ENCODE measurements at regions not wholly inside any gene's neighbourhood (a gene's known extent, or its start where the extent isn't known, plus 50 kb on each side); places are given as distances from the start of the nearest gene placed in this dataset.
"Not testable (repeated sequence)": the region's sequence is repeated elsewhere in the genome, so short reads cannot be mapped to it uniquely, and the experiment has no call there.

DNA sequence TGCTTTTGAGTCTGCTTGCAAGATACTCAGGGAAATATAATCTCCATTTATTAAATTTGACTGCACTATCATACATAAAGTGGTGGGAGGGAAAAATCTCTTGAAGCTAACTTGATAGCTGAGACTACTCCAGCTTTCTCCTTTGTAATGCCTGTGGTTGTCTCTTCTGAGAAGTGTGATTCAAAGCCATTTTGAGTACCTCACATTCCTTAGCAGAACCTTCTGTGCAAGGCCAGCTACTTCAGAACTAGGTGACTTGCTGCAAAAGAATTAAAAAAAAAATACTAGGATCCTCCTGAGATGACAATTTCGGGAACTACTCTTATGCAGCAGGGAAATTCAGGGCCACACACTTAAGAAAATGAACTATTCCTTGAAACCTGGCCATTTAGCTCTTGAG, 294.8 kb downstream of the MDFIC start:
- intact Hi-C loops (cut with DNase I), result no loop called here
- Histone ChIP-seq H3K9me3 (no peaks in the 10 kb centered on the region), H3K4me1 (no peaks in the 10 kb centered on the region), H3K27me3 (no peaks in the 10 kb centered on the region), H3K4me3 (no peak overlapping the region), H3K36me3 (no peaks in the 10 kb centered on the region), H3K27ac (no peak overlapping the region)
- no peak for DNase-seq
- WGBS, 2 donors, result 67 to 100% methylated on average over 1 of the region's 1 CpG
- no peak for TF ChIP-seq POLR2A (IDR thresholded peaks at IDR 0.05)
- TF ChIP-seq, protein P1, sequence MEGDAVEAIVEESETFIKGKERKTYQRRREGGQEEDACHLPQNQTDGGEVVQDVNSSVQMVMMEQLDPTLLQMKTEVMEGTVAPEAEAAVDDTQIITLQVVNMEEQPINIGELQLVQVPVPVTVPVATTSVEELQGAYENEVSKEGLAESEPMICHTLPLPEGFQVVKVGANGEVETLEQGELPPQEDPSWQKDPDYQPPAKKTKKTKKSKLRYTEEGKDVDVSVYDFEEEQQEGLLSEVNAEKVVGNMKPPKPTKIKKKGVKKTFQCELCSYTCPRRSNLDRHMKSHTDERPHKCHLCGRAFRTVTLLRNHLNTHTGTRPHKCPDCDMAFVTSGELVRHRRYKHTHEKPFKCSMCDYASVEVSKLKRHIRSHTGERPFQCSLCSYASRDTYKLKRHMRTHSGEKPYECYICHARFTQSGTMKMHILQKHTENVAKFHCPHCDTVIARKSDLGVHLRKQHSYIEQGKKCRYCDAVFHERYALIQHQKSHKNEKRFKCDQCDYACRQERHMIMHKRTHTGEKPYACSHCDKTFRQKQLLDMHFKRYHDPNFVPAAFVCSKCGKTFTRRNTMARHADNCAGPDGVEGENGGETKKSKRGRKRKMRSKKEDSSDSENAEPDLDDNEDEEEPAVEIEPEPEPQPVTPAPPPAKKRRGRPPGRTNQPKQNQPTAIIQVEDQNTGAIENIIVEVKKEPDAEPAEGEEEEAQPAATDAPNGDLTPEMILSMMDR (IDR thresholded peaks at IDR 0.05), result no peak

- no peak overlapping the region for H3K27ac ChIP-seq
- no peak for DNase-seq
- no peaks in the 10 kb centered on the region for H3K36me3 ChIP-seq
- WGBS, 2 donors, result 61 to 80% methylated on average over 1 of the region's 1 CpG
- H3K27me3 ChIP-seq, result no peaks in the 10 kb centered on the region
- intact Hi-C loops (cut with DNase I), result no loop called here
- H3K4me1 ChIP-seq, result no peaks in the 10 kb centered on the region
- TF ChIP-seq, protein P1 (IDR thresholded peaks at IDR 0.05), result no peak
- TF ChIP-seq POLR2A (IDR thresholded peaks at IDR 0.05), result no peak
- peaks cover 0 to 11% (median 5%) of the 10 kb centered on the region in 3 donors for H3K9me3 ChIP-seq
- no peak overlapping the region for H3K4me3 ChIP-seq
Measured at GRCh38 chr7:115211171-115211570, 289.3 kb downstream of the MDFIC start.

- Histone ChIP-seq H3K9me3 (peaks cover 0 to 14% (median 8%) of the 10 kb centered on the region in 3 donors), H3K4me1 (no peaks in the 10 kb centered on the region), H3K4me3 (no peak overlapping the region), H3K36me3 (no peaks in the 10 kb centered on the region), H3K27me3 (no peaks in the 10 kb centered on the region), H3K27ac (no peak overlapping the region)
- no peak for TF ChIP-seq POLR2A (IDR thresholded peaks at IDR 0.05)
- TF ChIP-seq, protein P1 (IDR thresholded peaks at IDR 0.05), result no peak
- DNase-seq, result no peak
- intact Hi-C loops (cut with DNase I), result no loop called here
- 68 to 81% methylated on average over 4 of the region's 4 CpGs for WGBS, 2 donors
Measured at GRCh38 chr7:115210552-115210951, 288.7 kb downstream of the MDFIC start.

- WGBS, 2 donors, result 75 to 77% methylated on average over 6 of the region's 6 CpGs
- H3K4me3 ChIP-seq, result no peak overlapping the region
- H3K27ac ChIP-seq, result no peak overlapping the region
- H3K27me3 ChIP-seq, result no peaks in the 10 kb centered on the region
- intact Hi-C loops (cut with DNase I), result no loop called here
- no peak for TF ChIP-seq POLR2A (IDR thresholded peaks at IDR 0.05)
- no peak for DNase-seq
- H3K36me3 ChIP-seq, result no peaks in the 10 kb centered on the region
- peaks cover 0 to 14% (median 8%) of the 10 kb centered on the region in 3 donors for H3K9me3 ChIP-seq
- no peaks in the 10 kb centered on the region for H3K4me1 ChIP-seq
Measured at GRCh38 chr7:115208710-115209560, 287.0 kb downstream of the MDFIC start.

GRCh38 chr7:115206374-115206773, 284.5 kb downstream of the MDFIC start:
- WGBS, 2 donors, result 69 to 100% methylated on average over 1 to 2 of the region's 2 CpGs
- H3K4me3 ChIP-seq; H3K27ac ChIP-seq; H3K4me1 ChIP-seq; H3K27me3 ChIP-seq; H3K36me3 ChIP-seq; DNase-seq; intact Hi-C loops (cut with DNase I): not testable (repeated sequence)
- H3K9me3 ChIP-seq, result peaks cover 0 to 14% (median 8%) of the 10 kb centered on the region in 3 donors

DNA sequence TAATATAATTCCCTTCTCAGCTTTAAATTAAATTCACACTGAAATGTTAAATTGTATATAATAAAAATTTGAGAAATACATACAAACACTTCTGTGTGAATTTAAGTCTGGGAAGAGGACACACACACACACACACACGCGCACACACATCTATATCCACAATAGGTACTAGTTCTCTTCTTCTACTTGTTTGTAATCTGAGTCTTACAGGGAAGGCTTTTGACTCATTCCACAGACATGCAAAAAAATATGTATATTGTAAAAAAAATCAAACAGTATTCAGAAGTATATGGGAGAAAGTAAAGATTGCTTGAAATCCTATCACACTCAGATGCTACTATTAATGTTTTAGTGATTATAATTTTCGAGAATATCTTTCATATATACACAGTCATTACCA, 276.2 kb downstream of the MDFIC start:
- H3K4me1 ChIP-seq, result no peaks in the 10 kb centered on the region
- H3K9me3 ChIP-seq, result no peaks in the 10 kb centered on the region
- no peaks in the 10 kb centered on the region for H3K27me3 ChIP-seq
- no peak overlapping the region for H3K4me3 ChIP-seq
- 94 to 96% methylated on average over 3 of the region's 3 CpGs for WGBS, 2 donors
- no peak for DNase-seq
- H3K36me3 ChIP-seq, result no peaks in the 10 kb centered on the region
- no peak overlapping the region for H3K27ac ChIP-seq
- TF ChIP-seq, protein P1 (IDR thresholded peaks at IDR 0.05), result no peak
- intact Hi-C loops (cut with DNase I), result no loop called here

All from esophagus squamous epithelium (tissue), 5 donors.